ENCODE measurements at regions not wholly inside any gene's neighbourhood (a gene's known extent, or its start where the extent isn't known, plus 50 kb on each side); places are given as distances from the start of the nearest gene placed in this dataset.

DNA sequence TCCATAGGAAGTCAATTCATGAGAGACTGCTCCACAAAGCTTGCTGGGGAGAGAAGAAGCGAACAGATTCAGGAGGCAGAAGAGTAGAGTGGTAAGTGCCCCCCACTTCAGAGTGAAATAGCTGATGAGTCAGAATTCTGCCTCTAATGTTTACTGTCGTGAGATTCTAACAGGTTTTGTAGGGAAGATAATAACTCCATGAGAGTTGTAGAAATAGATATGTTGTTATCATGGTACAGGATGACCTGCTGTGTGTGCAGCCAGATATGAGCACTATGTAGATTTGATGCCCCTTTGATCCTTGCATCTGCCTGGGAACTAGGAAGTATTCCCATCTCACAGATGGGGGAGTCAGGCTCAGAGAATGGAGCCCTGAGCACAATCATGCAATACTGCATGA, 502.4 kb upstream of the CDH11 start:
- no peak overlapping the region for H3K4me3 ChIP-seq (replicated peaks; ENCODE audit: insufficient read depth, low read length)
- TF ChIP-seq, protein P1, sequence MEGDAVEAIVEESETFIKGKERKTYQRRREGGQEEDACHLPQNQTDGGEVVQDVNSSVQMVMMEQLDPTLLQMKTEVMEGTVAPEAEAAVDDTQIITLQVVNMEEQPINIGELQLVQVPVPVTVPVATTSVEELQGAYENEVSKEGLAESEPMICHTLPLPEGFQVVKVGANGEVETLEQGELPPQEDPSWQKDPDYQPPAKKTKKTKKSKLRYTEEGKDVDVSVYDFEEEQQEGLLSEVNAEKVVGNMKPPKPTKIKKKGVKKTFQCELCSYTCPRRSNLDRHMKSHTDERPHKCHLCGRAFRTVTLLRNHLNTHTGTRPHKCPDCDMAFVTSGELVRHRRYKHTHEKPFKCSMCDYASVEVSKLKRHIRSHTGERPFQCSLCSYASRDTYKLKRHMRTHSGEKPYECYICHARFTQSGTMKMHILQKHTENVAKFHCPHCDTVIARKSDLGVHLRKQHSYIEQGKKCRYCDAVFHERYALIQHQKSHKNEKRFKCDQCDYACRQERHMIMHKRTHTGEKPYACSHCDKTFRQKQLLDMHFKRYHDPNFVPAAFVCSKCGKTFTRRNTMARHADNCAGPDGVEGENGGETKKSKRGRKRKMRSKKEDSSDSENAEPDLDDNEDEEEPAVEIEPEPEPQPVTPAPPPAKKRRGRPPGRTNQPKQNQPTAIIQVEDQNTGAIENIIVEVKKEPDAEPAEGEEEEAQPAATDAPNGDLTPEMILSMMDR (IDR thresholded peaks at IDR 0.05; ENCODE audit: insufficient read depth, low read length), result no peak
- TF ChIP-seq SPI1 (IDR thresholded peaks at IDR 0.05; ENCODE audit: borderline replicate concordance, low read depth), result no peak
- TF ChIP-seq GABPA (IDR thresholded peaks at IDR 0.05; ENCODE audit: low read depth), result no peak
- TF ChIP-seq, protein P2, sequence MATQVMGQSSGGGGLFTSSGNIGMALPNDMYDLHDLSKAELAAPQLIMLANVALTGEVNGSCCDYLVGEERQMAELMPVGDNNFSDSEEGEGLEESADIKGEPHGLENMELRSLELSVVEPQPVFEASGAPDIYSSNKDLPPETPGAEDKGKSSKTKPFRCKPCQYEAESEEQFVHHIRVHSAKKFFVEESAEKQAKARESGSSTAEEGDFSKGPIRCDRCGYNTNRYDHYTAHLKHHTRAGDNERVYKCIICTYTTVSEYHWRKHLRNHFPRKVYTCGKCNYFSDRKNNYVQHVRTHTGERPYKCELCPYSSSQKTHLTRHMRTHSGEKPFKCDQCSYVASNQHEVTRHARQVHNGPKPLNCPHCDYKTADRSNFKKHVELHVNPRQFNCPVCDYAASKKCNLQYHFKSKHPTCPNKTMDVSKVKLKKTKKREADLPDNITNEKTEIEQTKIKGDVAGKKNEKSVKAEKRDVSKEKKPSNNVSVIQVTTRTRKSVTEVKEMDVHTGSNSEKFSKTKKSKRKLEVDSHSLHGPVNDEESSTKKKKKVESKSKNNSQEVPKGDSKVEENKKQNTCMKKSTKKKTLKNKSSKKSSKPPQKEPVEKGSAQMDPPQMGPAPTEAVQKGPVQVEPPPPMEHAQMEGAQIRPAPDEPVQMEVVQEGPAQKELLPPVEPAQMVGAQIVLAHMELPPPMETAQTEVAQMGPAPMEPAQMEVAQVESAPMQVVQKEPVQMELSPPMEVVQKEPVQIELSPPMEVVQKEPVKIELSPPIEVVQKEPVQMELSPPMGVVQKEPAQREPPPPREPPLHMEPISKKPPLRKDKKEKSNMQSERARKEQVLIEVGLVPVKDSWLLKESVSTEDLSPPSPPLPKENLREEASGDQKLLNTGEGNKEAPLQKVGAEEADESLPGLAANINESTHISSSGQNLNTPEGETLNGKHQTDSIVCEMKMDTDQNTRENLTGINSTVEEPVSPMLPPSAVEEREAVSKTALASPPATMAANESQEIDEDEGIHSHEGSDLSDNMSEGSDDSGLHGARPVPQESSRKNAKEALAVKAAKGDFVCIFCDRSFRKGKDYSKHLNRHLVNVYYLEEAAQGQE (IDR thresholded peaks at IDR 0.05; ENCODE audit: insufficient replicate concordance, low read depth), result no peak
- TF ChIP-seq POLR2AphosphoS5 (IDR thresholded peaks at IDR 0.05; ENCODE audit: low read depth), result no peak

DNA sequence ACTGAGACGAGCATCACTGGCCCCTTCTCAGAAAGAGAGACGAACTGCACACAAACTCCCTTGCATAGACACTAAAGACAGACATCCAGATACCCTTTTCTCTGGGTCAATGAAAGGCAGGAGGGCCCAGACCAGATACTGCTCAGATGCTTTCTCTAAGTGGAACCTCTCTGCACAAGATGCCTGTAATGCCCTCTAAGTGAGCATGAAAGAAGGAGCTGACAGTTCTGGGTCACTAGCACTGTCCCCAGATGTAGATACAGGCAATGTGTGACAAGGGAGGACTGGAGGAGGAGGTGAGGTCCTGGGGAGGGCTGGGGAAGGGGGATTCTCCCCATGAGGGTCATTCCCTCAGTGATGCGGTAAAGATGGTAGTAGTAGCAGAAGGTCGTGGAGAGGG, 501.0 kb upstream of the CDH11 start:
- Histone ChIP-seq H3K4me3 (replicated peaks; ENCODE audit: insufficient read depth, low read length) (no peak overlapping the region), H3K27ac (replicated peaks) (no peak overlapping the region), H3K27me3 (ENCODE audit: insufficient read depth, poor library complexity, severe bottlenecking) (no peaks in the 10 kb centered on the region)
- no peak for DNase-seq (ENCODE audit: low read depth in 1 of 2, low spot score in 1 of 2)
- TF ChIP-seq POLR2AphosphoS5 (IDR thresholded peaks at IDR 0.05; ENCODE audit: low read depth), result no peak
- TF ChIP-seq GABPA (IDR thresholded peaks at IDR 0.05; ENCODE audit: low read depth), result no peak
- TF ChIP-seq, protein P2 (IDR thresholded peaks at IDR 0.05; ENCODE audit: insufficient replicate concordance, low read depth), result no peak
- TF ChIP-seq SPI1 (IDR thresholded peaks at IDR 0.05; ENCODE audit: borderline replicate concordance, low read depth), result no peak
- TF ChIP-seq, protein P1 (IDR thresholded peaks at IDR 0.05; ENCODE audit: insufficient read depth, low read length), result no peak

More for the DNA sequence above, 502.4 kb upstream of the CDH11 start:
- H3K27me3 ChIP-seq (ENCODE audit: insufficient read depth, poor library complexity, severe bottlenecking), result no peaks in the 10 kb centered on the region
- no peak for DNase-seq (ENCODE audit: low read depth in 1 of 2, low spot score in 1 of 2)
- no peak overlapping the region for H3K27ac ChIP-seq (replicated peaks)

DNA sequence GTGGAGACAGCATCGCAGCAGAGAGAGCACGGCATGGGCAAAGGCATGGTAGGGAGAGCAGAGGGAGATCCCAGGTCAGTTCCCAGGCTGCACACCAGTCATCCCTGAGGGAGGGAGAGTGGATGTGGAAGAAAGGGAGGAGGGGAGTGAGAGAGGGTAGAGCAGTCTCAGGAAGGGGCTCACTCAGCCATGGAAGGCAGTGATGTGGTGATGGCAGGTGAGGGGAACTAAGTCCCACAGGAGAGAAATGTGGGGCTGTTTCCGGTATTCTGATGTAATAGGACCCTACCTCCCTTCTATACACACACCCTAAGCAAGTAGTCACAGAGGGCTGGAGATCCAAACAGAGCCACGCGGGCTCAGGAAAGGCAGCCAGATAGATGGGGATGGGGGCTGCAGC, 500.3 kb upstream of the CDH11 start:
- no peak overlapping the region for H3K27ac ChIP-seq (replicated peaks)
- no peak for DNase-seq (ENCODE audit: low read depth in 1 of 2, low spot score in 1 of 2)
- no peak overlapping the region for H3K4me3 ChIP-seq (replicated peaks; ENCODE audit: insufficient read depth, low read length)
- TF ChIP-seq SPI1 (IDR thresholded peaks at IDR 0.05; ENCODE audit: borderline replicate concordance, low read depth) (no peak), GABPA (IDR thresholded peaks at IDR 0.05; ENCODE audit: low read depth) (no peak), POLR2AphosphoS5 (IDR thresholded peaks at IDR 0.05; ENCODE audit: low read depth) (no peak)
- H3K27me3 ChIP-seq (ENCODE audit: insufficient read depth, poor library complexity, severe bottlenecking), result no peaks in the 10 kb centered on the region

DNA sequence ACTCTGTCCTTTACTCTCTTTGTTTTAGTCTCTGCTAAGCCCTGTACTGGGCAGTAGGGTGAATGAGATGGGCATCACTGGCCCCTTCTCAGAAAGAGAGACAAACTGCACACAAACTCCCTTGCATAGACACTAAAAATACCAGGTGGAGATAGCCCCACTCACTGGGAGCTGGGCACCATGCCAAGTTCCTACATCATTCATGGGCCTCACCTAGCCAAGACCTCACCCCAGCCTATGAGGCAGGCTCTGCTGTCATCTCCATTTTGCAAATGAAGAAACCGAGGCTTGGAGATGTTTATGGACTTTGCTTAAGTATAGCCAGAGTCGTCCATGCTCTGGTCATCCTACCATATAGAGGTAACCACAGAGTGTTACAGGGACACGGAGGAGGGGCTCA, 499.8 kb upstream of the CDH11 start:
- no peak for TF ChIP-seq POLR2AphosphoS5 (IDR thresholded peaks at IDR 0.05; ENCODE audit: low read depth)
- TF ChIP-seq, protein P2 (IDR thresholded peaks at IDR 0.05; ENCODE audit: insufficient replicate concordance, low read depth), result no peak
- TF ChIP-seq, protein P1 (IDR thresholded peaks at IDR 0.05; ENCODE audit: insufficient read depth, low read length), result no peak
- TF ChIP-seq SPI1 (IDR thresholded peaks at IDR 0.05; ENCODE audit: borderline replicate concordance, low read depth), result no peak
- TF ChIP-seq GABPA (IDR thresholded peaks at IDR 0.05; ENCODE audit: low read depth), result no peak
- Histone ChIP-seq H3K4me3 (replicated peaks; ENCODE audit: insufficient read depth, low read length) (no peak overlapping the region), H3K27ac (replicated peaks) (no peak overlapping the region), H3K27me3 (ENCODE audit: insufficient read depth, poor library complexity, severe bottlenecking) (no peaks in the 10 kb centered on the region)
- DNase-seq (ENCODE audit: low read depth in 1 of 2, low spot score in 1 of 2), result no peak
